OCI-LY1 (cell line): ENCODE measurements at regions not wholly inside any gene's neighbourhood (a gene's known extent, or its start where the extent isn't known, plus 50 kb on each side); places are given as distances from the start of the nearest gene placed in this dataset.

Experiments used
- EZH2 ChIP-seq: fragments of 200-600 bp; sonication (generic), shearing (Covaris generic); IDR thresholded peaks from 2 replicates; pipeline ENCODE4 v1.8.0; 2017; ENCODE audit warnings: borderline replicate concordance, mixed run types, mild to moderate bottlenecking, antibody characterized with exemption, low read length, moderate library complexity, mixed read lengths
- TF ChIP-seq, protein P1 (sequence below): fragments of 200-600 bp; sonication (generic), shearing (Covaris generic); IDR thresholded peaks from 2 replicates; pipeline ENCODE4 v1.5.1; 2017; ENCODE audit warnings: mild to moderate bottlenecking, antibody characterized with exemption, low read length, moderate library complexity, mixed read lengths

DNA sequence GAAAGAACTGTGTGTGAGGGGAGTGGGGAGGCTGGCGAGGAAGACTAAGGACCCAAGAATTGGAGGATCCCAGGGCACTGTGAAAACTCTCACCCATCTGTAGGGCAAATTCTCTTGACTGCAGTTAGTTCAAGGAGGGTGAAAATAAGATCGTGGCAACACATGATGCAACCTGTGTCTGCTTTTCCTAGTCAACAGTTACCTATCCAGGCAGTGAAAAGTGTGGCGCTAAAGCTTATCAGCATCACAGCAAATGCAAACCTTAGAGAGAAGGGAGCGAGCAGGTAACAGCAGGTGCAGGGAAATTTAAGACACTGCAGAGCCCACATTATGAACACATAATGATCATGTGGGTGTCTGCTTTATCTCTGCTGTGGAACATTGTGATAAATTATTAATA, 97.7 kb upstream of the SGK1 start:
- TF ChIP-seq, protein P1, sequence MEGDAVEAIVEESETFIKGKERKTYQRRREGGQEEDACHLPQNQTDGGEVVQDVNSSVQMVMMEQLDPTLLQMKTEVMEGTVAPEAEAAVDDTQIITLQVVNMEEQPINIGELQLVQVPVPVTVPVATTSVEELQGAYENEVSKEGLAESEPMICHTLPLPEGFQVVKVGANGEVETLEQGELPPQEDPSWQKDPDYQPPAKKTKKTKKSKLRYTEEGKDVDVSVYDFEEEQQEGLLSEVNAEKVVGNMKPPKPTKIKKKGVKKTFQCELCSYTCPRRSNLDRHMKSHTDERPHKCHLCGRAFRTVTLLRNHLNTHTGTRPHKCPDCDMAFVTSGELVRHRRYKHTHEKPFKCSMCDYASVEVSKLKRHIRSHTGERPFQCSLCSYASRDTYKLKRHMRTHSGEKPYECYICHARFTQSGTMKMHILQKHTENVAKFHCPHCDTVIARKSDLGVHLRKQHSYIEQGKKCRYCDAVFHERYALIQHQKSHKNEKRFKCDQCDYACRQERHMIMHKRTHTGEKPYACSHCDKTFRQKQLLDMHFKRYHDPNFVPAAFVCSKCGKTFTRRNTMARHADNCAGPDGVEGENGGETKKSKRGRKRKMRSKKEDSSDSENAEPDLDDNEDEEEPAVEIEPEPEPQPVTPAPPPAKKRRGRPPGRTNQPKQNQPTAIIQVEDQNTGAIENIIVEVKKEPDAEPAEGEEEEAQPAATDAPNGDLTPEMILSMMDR: no peak
- no peak for TF ChIP-seq EZH2
